GM12878 (cell line): ENCODE measurements at regions not wholly inside any gene's neighbourhood (a gene's known extent, or its start where the extent isn't known, plus 50 kb on each side); places are given as distances from the start of the nearest gene placed in this dataset.

ENCODE experiments used
- ATAC-seq: fragments of 200-7000 bp; cut with Tn5 transposase; 3 replicates; pipeline ENCODE4 v1.9.1; 2020; ENCODE audit warnings: mild to moderate bottlenecking, moderate library complexity
- BruUV-seq: library from RNA; stranded (reverse); fragments of 400-500 nt; replicated peaks from 2 replicates; lab custom pipeline; 2021; lab: Mats Ljungman, UMichigan
- CTCF ChIA-PET: fragments of 300-600 bp; sonication (Branson Sonifier 250); formaldehyde crosslinking; extraction: SDS; loops from one replicate; lab custom pipeline; 2021; ENCODE audit warnings: inconsistent platforms; lab: Yijun Ruan, JAX
- POLR2A ChIA-PET: fragments of 350-600 bp; formaldehyde crosslinking; extraction: SDS; loops from one replicate; lab custom pipeline; 2021; ENCODE audit warnings: inconsistent platforms; lab: Charles Lee
- RAD21 ChIA-PET: fragments of 300-600 bp; sonication (Branson Sonifier 250); formaldehyde crosslinking; loops from one replicate; lab custom pipeline; 2023; ENCODE audit warnings: antibody characterized with exemption; ENCODE audit not compliant: unreplicated experiment; lab: Charles Lee
- SMC1A ChIA-PET: fragments of 300-600 bp; sonication (Branson Sonifier 250); formaldehyde crosslinking; loops from one replicate; lab custom pipeline; 2023; ENCODE audit not compliant: unreplicated experiment, uncharacterized antibody; lab: Charles Lee
- DNase-seq: peaks from one replicate; pipeline ENCODE4 v3.0.0-alpha.2; 2011; ENCODE audit warnings: low read depth, low spot score
- FAIRE-seq: peaks from 3 replicates; lab custom pipeline; 2011; peaks lifted over from hg19 to GRCh38; lab: Jason Lieb, UNC
- H2AFZ ChIP-seq: 2 replicates; pipeline ENCODE4 v1.6.0; 2011; ENCODE audit warnings: low read depth, low read length, control low read depth; ENCODE audit not compliant: control insufficient read depth
- H3K27ac ChIP-seq: 2 replicates; pipeline ENCODE4 v1.5.1; 2011; ENCODE audit warnings: control low read depth; ENCODE audit not compliant: control insufficient read depth, insufficient read depth
- H3K27me3 ChIP-seq, 2 experiments: replicated peaks in 1 of 2; 2 replicates each; pipeline versions ENCODE4 v1.6.0 to v1.6.1; 2011; ENCODE audit warnings: low read length in 1 of 2; ENCODE audit not compliant: control insufficient read depth in 2 of 2, insufficient read depth in 2 of 2
- H3K36me3 ChIP-seq, 2 experiments: 2 replicates each; pipeline ENCODE4 v1.5.1; 2011; ENCODE audit warnings: low read length in 1 of 2; ENCODE audit not compliant: control insufficient read depth in 2 of 2, insufficient read depth in 2 of 2
- H3K4me1 ChIP-seq: 2 replicates; pipeline ENCODE4 v1.6.1; 2011; ENCODE audit warnings: mild to moderate bottlenecking, low read length, moderate library complexity, mixed read lengths; ENCODE audit not compliant: control insufficient read depth, insufficient read depth
- H3K4me2 ChIP-seq: 2 replicates; pipeline ENCODE4 v1.6.0; 2011; ENCODE audit warnings: control low read depth; ENCODE audit not compliant: control insufficient read depth, insufficient read depth
- H3K4me3 ChIP-seq: fragments of 200-600 bp; sonication (generic); 2 replicates; pipeline ENCODE4 v1.5.1; 2016
- H3K79me2 ChIP-seq: 2 replicates; pipeline ENCODE4 v1.6.0; 2011; ENCODE audit warnings: low read length; ENCODE audit not compliant: control insufficient read depth, insufficient read depth
- H3K9ac ChIP-seq: 2 replicates; pipeline ENCODE4 v1.8.0; 2011; ENCODE audit warnings: low read length, control low read depth, mixed read lengths; ENCODE audit not compliant: control insufficient read depth, insufficient read depth
- H3K9me3 ChIP-seq: replicated peaks from 3 replicates; pipeline ENCODE4 v1.5.1; 2011; ENCODE audit warnings: mild to moderate bottlenecking, low read length; ENCODE audit not compliant: control insufficient read depth, insufficient read depth
- H4K20me1 ChIP-seq: 2 replicates; pipeline ENCODE4 v1.6.0; 2011; ENCODE audit not compliant: control insufficient read depth, insufficient read depth
- CBFB ChIP-seq: IDR thresholded peaks from 2 replicates; pipeline ENCODE4 v1.6.1; 2016; ENCODE audit warnings: antibody characterized with exemption, low read depth
- ELK1 ChIP-seq: IDR thresholded peaks from 2 replicates; pipeline ENCODE4 v1.6.1; 2012; ENCODE audit warnings: low read depth, low read length, improper control_type of control experiment
- PKNOX1 ChIP-seq: fragments of 450-650 bp; IDR thresholded peaks from 2 replicates; pipeline ENCODE4 v1.6.1; 2016; ENCODE audit warnings: mild to moderate bottlenecking
- SP1 ChIP-seq: IDR thresholded peaks from one replicate; pipeline ENCODE4 v1.6.1; 2011; ENCODE audit warnings: low read depth, low read length
- SREBF1 ChIP-seq: IDR thresholded peaks from 2 replicates; pipeline ENCODE4 v1.6.1; 2012; ENCODE audit warnings: mild to moderate bottlenecking, low read length
- WGBS: methylation state at CpG from one replicate; pipeline ENCODE4 v1.1.6; 2016; ENCODE audit warnings: low lambda C conversion rate; ENCODE audit not compliant: insufficient replicate concordance, insufficient coverage; ENCODE audit errors: missing lambda C conversion rate; 5-methylcytosine and 5-hydroxymethylcytosine counted together
- in situ Hi-C: fragments of 300-500 bp; cut with MboI; formaldehyde crosslinking; loops from 9 replicates; pipeline ENCODE4 v1.14.3; 2018; ENCODE audit warnings: mixed read lengths
- intact Hi-C: fragments of 100-400 bp; cut with micrococcal nuclease; formaldehyde crosslinking; loops from one replicate; pipeline ENCODE4 v1.14.2; 2022; ENCODE audit not compliant: unreplicated experiment

- 59% methylated on average over 51 of the region's 55 CpGs for WGBS
- in situ Hi-C loops (no loop called here), intact Hi-C loops (no loop called here)
- FAIRE-seq (no peak), ATAC-seq (no peak), DNase-seq (no peak)
- no peak overlapping the region for H3K4me2 ChIP-seq
- H4K20me1 ChIP-seq = no peaks in the 10 kb centered on the region
- H3K4me3 ChIP-seq = no peak overlapping the region
- no peaks in the 10 kb centered on the region for H3K36me3 ChIP-seq
- no peaks in the 10 kb centered on the region for H3K79me2 ChIP-seq
- TF ChIP-seq ELK1 (no peak), CBFB (no peak), SREBF1 (no peak), PKNOX1 (no peak), SP1 (no peak)
- ChIA-PET RAD21 (no interaction called here), SMC1A (no interaction called here), POLR2A (no interaction called here), CTCF (no interaction called here)
- no peak overlapping the region for H3K27ac ChIP-seq
- no peaks in the 10 kb centered on the region for H3K4me1 ChIP-seq
- H3K9ac ChIP-seq = no peak overlapping the region
- peaks cover 2 to 7% of the 10 kb centered on the region in 2 experiments; a peak in 3 of 4 replicates for H3K27me3 ChIP-seq
- BruUV-seq = no TSS peak
- H3K9me3 ChIP-seq = no peaks in the 10 kb centered on the region; the same call in 2 of the 3 replicates
- no peak overlapping the region for H2AFZ ChIP-seq
Measured at GRCh38 chr12:100715976-100716944, 78.3 kb upstream of the ANO4 start.
